Activated CD4-positive, alpha-beta T cell treated with anti-CD3 and anti-CD28 coated beads, Interleukin-2, amount 10 ng/mL, durations not matched to agents 7 days and 5 days (primary cell): ENCODE measurements at regions not wholly inside any gene's neighbourhood (a gene's known extent, or its start where the extent isn't known, plus 50 kb on each side); places are given as distances from the start of the nearest gene placed in this dataset.
A peak's percentile ranks its signal among the peaks of the same experiment; 100 is the strongest.

Experiments used
- CTCF ChIA-PET: fragments of 350-600 bp; sonication (Branson Sonifier 250); formaldehyde crosslinking; loops from one replicate; lab custom pipeline; 2021; ENCODE audit warnings: antibody characterized with exemption; lab: Charles Lee
- POLR2A ChIA-PET: fragments of 350-600 bp; sonication (Branson Sonifier 250); formaldehyde crosslinking; loops from one replicate; lab custom pipeline; 2021; ENCODE audit warnings: antibody characterized with exemption; lab: Charles Lee
- DNase-seq: peaks from one replicate; pipeline ENCODE4 v3.0.0-alpha.2; 2020
- H3K27ac Mint-ChIP-seq: one replicate; pipeline ENCODE4 v1.8.0; 2021; ENCODE audit warnings: mild to moderate bottlenecking, moderate library complexity, mixed read lengths
- H3K27me3 Mint-ChIP-seq: one replicate; pipeline ENCODE4 v1.8.0; 2021; ENCODE audit warnings: mixed read lengths
- H3K36me3 Mint-ChIP-seq: one replicate; pipeline ENCODE4 v1.8.0; 2021; ENCODE audit warnings: low read depth, mixed read lengths
- H3K4me1 Mint-ChIP-seq: one replicate; pipeline ENCODE4 v1.8.0; 2021; ENCODE audit warnings: mixed read lengths
- H3K4me3 Mint-ChIP-seq: one replicate; pipeline ENCODE4 v1.8.0; 2021; ENCODE audit warnings: mild to moderate bottlenecking, moderate library complexity, mixed read lengths
- H3K9me3 Mint-ChIP-seq: one replicate; pipeline ENCODE4 v1.8.0; 2021; ENCODE audit warnings: mixed read lengths

GRCh38 chr2:134140251-134140661 lies 113.6 kb upstream of the MGAT5 start:
- no peak overlapping the region for H3K4me3 Mint-ChIP-seq
- H3K4me1 Mint-ChIP-seq, result peaks cover 46% of the 10 kb centered on the region

GRCh38 chr2:134141598-134142340 lies 112.1 kb upstream of the MGAT5 start:
- H3K9me3 Mint-ChIP-seq, result no peaks in the 10 kb centered on the region

More at GRCh38 chr2:134140251-134140661, 113.6 kb upstream of the MGAT5 start:
- no peaks in the 10 kb centered on the region for H3K9me3 Mint-ChIP-seq
- DNase-seq, result no peak
- ChIA-PET CTCF (no interaction called here), POLR2A (no interaction called here)
- H3K36me3 Mint-ChIP-seq, result peaks cover 9% of the 10 kb centered on the region
- no peak overlapping the region for H3K27ac Mint-ChIP-seq
- no peaks in the 10 kb centered on the region for H3K27me3 Mint-ChIP-seq

GRCh38 chr2:134142341-134142738 lies 111.5 kb upstream of the MGAT5 start:
- CTCF ChIA-PET, result no interaction called here
- POLR2A ChIA-PET, result no interaction called here
- Mint-ChIP-seq H3K9me3 (no peaks in the 10 kb centered on the region), H3K27me3 (no peaks in the 10 kb centered on the region), H3K4me1 (peaks cover 40% of the 10 kb centered on the region), H3K4me3 (no peak overlapping the region), H3K27ac (no peak overlapping the region), H3K36me3 (peaks cover 7% of the 10 kb centered on the region)
- DNase-seq, result no peak

More at GRCh38 chr2:134141598-134142340, 112.1 kb upstream of the MGAT5 start:
- Mint-ChIP-seq H3K4me3 (no peak overlapping the region), H3K4me1 (peaks cover 45% of the 10 kb centered on the region), H3K27me3 (no peaks in the 10 kb centered on the region), H3K36me3 (peaks cover 7% of the 10 kb centered on the region), H3K27ac (no peak overlapping the region)
- no peak for DNase-seq
- POLR2A ChIA-PET, result no interaction called here
- CTCF ChIA-PET, result interaction anchor here (0.5 kb wide), 1 partner anchor 104 kb away, joined by 3 read pairs; no protein-coding TSS in a partner anchor

GRCh38 chr2:134142903-134143302 lies 111.0 kb upstream of the MGAT5 start:
- Mint-ChIP-seq H3K27ac (no peak overlapping the region), H3K4me1 (peaks cover 36% of the 10 kb centered on the region), H3K4me3 (no peak overlapping the region), H3K36me3 (peaks cover 7% of the 10 kb centered on the region), H3K9me3 (no peaks in the 10 kb centered on the region), H3K27me3 (no peaks in the 10 kb centered on the region)
- ChIA-PET POLR2A (no interaction called here), CTCF (interaction anchor here (0.8 kb wide), 1 partner anchor 56 kb away, joined by 3 read pairs; no protein-coding TSS in a partner anchor)
- DNase-seq, result no peak

DNA sequence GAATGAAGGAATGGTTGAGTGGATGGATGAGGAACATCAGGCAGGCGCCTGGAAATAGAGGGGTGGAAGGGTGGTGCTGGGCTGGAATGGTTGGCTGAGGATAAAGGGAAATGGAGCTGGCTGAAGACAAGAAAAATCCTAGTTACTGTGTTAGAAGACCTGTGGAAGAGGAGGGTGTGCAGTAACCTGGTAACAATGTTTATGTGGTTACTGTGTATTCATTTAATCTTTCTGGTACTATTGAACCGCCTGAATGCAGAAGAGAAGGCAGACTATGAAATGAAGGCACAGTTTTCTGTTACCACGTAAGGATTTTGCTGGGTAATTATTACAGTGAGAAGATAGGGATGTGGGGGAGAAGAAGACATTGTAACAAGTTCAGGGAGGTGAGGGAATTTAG lies 110.3 kb upstream of the MGAT5 start:
- ChIA-PET CTCF (interaction anchor here (0.8 kb wide), 1 partner anchor 56 kb away, joined by 3 read pairs; no protein-coding TSS in a partner anchor), POLR2A (no interaction called here)
- Mint-ChIP-seq H3K4me3 (no peak overlapping the region), H3K4me1 (peaks cover 30% of the 10 kb centered on the region), H3K9me3 (no peaks in the 10 kb centered on the region), H3K27ac (no peak overlapping the region), H3K36me3 (peaks cover 4% of the 10 kb centered on the region), H3K27me3 (no peaks in the 10 kb centered on the region)
- no peak for DNase-seq

DNA sequence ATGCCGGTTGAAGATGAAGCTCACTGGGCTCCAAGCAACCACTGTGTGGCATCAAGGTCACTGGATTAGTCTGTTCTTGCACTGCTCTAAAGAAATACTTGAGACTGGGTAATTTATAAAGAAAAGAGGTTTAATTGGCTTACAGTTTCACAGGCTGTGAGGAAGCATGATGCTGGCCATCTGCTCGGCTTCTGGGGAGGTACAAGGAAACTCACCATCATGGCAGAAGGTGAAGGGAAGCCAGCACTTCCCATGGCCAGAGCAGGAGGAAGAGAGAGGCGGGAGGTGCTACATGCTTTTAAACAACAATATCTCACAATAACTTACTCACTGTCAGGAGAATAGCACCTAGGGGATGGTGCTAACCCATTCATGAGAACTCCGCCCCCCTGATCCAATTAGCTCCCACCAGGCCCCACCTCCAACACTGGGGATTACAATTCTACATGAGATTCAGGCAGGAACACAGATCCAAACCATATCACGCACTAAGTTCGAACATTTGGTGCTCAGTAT lies 109.7 kb upstream of the MGAT5 start:
- ChIA-PET CTCF (interaction anchor here (1.0 kb wide), 1 partner anchor 26 kb away, joined by 3 read pairs; no protein-coding TSS in a partner anchor), POLR2A (no interaction called here)
- H3K27me3 Mint-ChIP-seq, result no peaks in the 10 kb centered on the region
- DNase-seq, result no peak
- H3K4me1 Mint-ChIP-seq, result peaks cover 29% of the 10 kb centered on the region
- no peaks in the 10 kb centered on the region for H3K9me3 Mint-ChIP-seq
- H3K27ac Mint-ChIP-seq, result no peak overlapping the region
- peaks cover 4% of the 10 kb centered on the region for H3K36me3 Mint-ChIP-seq
- no peak overlapping the region for H3K4me3 Mint-ChIP-seq

- Mint-ChIP-seq H3K27me3 (no peaks in the 10 kb centered on the region), H3K9me3 (no peaks in the 10 kb centered on the region), H3K36me3 (peaks cover 4% of the 10 kb centered on the region), H3K4me1 (peaks cover 32% of the 10 kb centered on the region), H3K27ac (no peak overlapping the region), H3K4me3 (no peak overlapping the region)
- POLR2A ChIA-PET, result no interaction called here
- CTCF ChIA-PET, result interaction anchor here (1.0 kb wide), 1 partner anchor 26 kb away, joined by 3 read pairs; no protein-coding TSS in a partner anchor
- no peak for DNase-seq
These were observed 109.2 kb upstream of the MGAT5 start for GRCh38 chr2:134144651-134145050.

DNA sequence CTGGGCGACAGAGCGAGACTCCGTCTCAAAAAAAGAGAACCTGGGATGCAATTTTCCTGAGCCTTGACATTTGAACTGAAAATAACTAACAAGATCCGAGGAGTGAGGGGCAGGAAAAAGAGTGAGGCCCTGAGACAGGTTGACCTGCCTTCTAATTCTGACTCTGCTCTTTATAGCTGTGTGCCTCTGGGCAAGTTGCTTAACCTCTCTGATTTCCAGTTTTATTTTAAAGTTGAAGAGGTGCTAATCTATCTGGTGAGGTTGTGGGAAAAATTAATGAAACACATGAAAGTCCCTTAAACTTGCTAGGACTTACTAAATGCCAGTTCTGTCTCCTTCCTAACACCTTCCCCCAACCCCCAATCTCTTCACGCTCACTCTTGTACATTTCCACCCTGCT lies 108.4 kb upstream of the MGAT5 start:
- Mint-ChIP-seq H3K4me1 (peaks cover 28% of the 10 kb centered on the region), H3K9me3 (no peaks in the 10 kb centered on the region), H3K27ac (no peak overlapping the region), H3K4me3 (no peak overlapping the region), H3K27me3 (no peaks in the 10 kb centered on the region), H3K36me3 (peaks cover 1% of the 10 kb centered on the region)
- no peak for DNase-seq
- CTCF ChIA-PET, result no interaction called here
- POLR2A ChIA-PET, result no interaction called here

- Mint-ChIP-seq H3K4me1 (peaks cover 25% of the 10 kb centered on the region), H3K4me3 (no peak overlapping the region), H3K9me3 (no peaks in the 10 kb centered on the region), H3K27me3 (no peaks in the 10 kb centered on the region), H3K27ac (no peak overlapping the region), H3K36me3 (peaks cover 1% of the 10 kb centered on the region)
- ChIA-PET CTCF (no interaction called here), POLR2A (no interaction called here)
- no peak for DNase-seq
These were observed 107.7 kb upstream of the MGAT5 start for GRCh38 chr2:134146161-134146560.

DNA sequence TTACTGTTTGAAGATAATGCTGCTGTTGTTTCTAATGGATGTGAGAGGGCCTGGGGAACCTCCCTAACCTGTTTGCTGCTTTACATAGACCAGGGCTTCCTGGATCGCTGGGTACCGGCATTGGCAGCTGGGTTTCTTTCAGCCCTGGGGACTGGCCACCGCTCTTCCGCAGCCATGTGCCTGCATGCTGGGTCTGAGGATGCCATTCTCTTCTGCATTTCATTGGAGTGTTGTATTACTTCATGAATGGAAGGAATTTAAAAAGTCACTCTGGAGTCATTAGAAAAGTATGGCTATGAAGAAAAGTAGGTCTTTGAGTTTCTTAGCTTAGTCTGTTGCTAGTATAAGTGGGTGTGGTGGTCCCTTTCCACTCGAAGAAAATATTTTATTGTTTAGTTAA lies 107.3 kb upstream of the MGAT5 start:
- Mint-ChIP-seq H3K36me3 (peaks cover 1% of the 10 kb centered on the region), H3K27me3 (no peaks in the 10 kb centered on the region), H3K9me3 (no peaks in the 10 kb centered on the region), H3K4me3 (no peak overlapping the region), H3K4me1 (peaks cover 22% of the 10 kb centered on the region), H3K27ac (no peak overlapping the region)
- DNase-seq, result no peak
- ChIA-PET CTCF (interaction anchor here (0.6 kb wide), 1 partner anchor 9 kb away, joined by 3 read pairs; no protein-coding TSS in a partner anchor), POLR2A (no interaction called here)

GRCh38 chr2:134148172-134148571 lies 105.7 kb upstream of the MGAT5 start:
- ChIA-PET POLR2A (no interaction called here), CTCF (interaction anchor here (0.6 kb wide), 1 partner anchor 591 kb away, joined by 3 read pairs; no protein-coding TSS in a partner anchor)
- no peak for DNase-seq
- Mint-ChIP-seq H3K4me1 (peaks cover 14% of the 10 kb centered on the region), H3K4me3 (no peak overlapping the region), H3K27ac (peak overlapping the region; percentile 31), H3K27me3 (no peaks in the 10 kb centered on the region), H3K36me3 (peaks cover 9% of the 10 kb centered on the region), H3K9me3 (peaks cover 2% of the 10 kb centered on the region)

DNA sequence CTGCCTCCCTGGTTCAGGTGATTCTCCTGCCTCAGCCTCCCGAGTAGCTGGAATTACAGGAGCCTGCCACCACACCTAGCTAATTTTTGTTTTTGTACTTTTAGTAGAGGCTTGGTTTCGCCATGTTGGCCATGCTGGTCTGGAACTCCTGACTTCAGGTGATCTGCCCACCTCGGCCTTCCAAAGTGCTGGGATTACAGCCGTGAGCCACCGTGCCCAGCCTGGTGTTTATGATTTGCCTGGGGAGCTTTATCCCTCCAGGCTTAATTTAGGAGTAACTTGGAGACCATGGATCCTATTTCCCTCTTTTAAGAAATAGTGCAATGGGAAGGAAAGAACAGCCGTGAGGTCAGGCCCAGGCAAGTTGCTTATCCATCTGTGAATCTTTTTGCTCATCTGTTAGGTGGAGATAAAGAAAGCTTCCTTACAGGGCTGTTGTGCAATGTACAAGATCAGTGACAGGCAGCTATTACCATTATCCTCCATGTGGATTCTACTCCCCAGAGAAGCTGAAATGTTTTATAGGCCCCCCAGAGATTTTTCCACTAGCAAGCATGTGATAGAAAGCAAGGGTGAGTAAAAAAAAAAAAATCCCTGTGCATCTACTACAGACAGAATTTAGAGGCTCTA lies 104.9 kb upstream of the MGAT5 start:
- POLR2A ChIA-PET, result no interaction called here

GRCh38 chr2:134149904-134150303 lies 104.0 kb upstream of the MGAT5 start:
- Mint-ChIP-seq H3K9me3 (peaks cover 2% of the 10 kb centered on the region), H3K4me1 (peaks cover 8% of the 10 kb centered on the region), H3K27ac (no peak overlapping the region), H3K4me3 (no peak overlapping the region), H3K36me3 (peaks cover 8% of the 10 kb centered on the region), H3K27me3 (no peaks in the 10 kb centered on the region)
- ChIA-PET POLR2A (no interaction called here), CTCF (interaction anchor here (1.0 to 1.4 kb wide), 2 partner anchors 22 to 895 kb away, joined by 3 to 4 read pairs; no protein-coding TSS in a partner anchor)
- DNase-seq, result no peak

More for the DNA sequence above, 104.9 kb upstream of the MGAT5 start:
- no peak for DNase-seq
- CTCF ChIA-PET, result interaction anchor here (1.0 to 1.4 kb wide), 2 partner anchors 21 to 896 kb away, joined by 3 to 4 read pairs; no protein-coding TSS in a partner anchor
- Mint-ChIP-seq H3K9me3 (peaks cover 2% of the 10 kb centered on the region), H3K27me3 (no peaks in the 10 kb centered on the region), H3K27ac (no peak overlapping the region), H3K36me3 (peaks cover 9% of the 10 kb centered on the region), H3K4me3 (no peak overlapping the region), H3K4me1 (peaks cover 8% of the 10 kb centered on the region)
